HG03025 (cell line): ENCODE measurements at regions not wholly inside any gene's neighbourhood (a gene's known extent, or its start where the extent isn't known, plus 50 kb on each side); places are given as distances from the start of the nearest gene placed in this dataset.
"Not testable (repeated sequence)": the region's sequence is repeated elsewhere in the genome, so short reads cannot be mapped to it uniquely, and the experiment has no call there.

Experiments
- ATAC-seq: cut with Tn5 transposase; IDR thresholded peaks from one replicate; pipeline ENCODE4 v1.9.1; 2021; ENCODE audit warnings: mild to moderate bottlenecking, moderate library complexity; ENCODE audit not compliant: unreplicated experiment, low FRiP score

DNA sequence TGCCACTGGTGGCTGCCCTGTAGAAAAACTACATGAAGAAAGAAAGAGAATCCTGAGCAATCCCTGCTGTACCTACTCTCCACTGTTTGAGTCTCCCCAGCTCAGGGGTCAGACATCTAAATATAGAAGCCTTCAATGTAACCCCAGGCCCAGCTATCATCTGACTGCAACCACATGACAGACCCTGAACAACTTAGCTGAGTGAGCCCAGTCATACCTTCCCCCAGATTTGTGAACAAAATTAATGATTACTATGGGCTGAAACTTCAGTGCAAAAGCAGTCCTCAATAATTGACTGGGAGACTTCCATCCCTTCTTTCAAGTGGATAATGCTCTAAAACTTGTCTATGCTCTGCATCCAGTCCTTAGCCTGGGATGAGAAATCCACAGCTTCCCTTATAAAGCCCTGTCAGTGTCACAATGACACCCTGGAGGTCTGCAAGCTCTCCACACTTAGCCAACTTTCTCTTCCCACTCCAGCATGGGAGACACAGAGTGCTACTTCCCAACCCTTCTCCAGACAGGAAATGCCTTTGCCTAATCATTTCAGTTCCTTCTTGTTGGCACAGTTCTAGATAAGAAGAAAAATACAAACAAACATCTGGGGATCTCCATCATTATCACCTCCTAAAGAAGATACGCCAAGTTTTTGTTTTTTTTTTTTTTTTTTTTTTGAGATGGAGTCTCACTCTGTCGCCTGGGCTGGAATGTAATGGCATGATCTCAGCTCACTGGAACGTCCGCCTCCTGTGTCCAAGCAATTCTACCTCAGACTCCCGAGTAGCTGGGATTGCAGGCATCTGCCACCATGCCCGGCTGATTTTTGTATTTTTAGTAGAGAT, 198.5 kb upstream of the GADL1 start:
- no peak for ATAC-seq

GRCh38 chr3:31093606-31094005, 199.1 kb upstream of the GADL1 start:
- no peak for ATAC-seq

DNA sequence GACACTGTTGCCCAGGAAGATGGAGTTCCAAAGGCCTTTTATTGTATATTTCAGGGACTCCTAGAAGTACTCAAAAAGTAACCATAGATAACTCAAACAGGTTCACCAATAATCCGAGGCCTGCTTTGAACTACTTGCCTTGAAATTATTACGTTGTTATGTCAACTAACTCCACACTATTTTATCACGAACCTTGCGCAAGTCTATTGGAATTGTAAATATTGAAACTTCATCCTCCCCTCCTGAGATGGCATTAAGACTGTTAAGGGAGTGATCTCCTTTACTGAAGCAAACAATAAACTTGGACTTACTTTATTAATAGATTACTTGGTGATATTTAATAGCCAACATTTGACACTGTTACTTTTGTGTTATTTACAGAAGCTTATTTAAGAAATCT, 199.6 kb upstream of the GADL1 start:
- ATAC-seq: no peak

DNA sequence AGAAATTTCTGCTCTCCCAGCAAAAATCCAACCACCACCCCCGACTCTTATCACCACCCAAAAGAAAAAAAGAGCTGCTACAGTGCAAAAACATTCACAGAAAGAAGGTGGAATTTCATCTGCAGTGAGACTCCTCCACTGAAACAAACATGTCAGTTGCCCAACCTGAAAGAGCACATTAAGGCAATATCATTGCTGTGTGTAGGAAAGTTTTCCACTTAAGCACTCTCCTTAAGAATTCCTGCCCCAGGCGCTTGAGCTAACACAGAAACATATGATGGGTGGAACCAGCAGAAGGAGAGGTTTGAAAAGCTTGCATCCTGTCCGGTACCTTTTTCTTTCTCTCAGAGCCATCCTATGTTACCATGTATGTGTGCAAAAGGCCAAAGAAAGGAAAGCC, 200.8 kb upstream of the GADL1 start:
- no peak for ATAC-seq

- no peak for ATAC-seq
Observed at GRCh38 chr3:31096661-31097395, 202.4 kb upstream of the GADL1 start.

DNA sequence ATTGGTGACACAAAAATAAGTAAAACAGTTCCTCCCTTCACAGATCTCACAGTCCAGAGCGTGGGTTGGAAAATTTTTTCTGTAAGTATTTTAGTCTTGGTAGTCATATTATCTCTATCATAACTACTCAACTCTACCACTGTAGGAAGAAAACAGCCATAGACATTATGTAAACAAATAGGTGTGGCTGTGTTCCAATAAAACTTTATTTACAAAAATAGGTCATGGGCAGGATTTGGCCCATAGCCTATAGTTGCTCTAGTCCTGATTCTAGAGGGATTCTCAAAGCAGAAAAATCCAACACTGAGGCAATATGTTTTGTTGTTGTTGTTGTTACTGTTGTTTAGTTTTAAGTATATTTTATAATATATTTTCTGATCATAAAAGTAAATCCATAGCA, 206.1 kb upstream of the GADL1 start:
- no peak for ATAC-seq

DNA sequence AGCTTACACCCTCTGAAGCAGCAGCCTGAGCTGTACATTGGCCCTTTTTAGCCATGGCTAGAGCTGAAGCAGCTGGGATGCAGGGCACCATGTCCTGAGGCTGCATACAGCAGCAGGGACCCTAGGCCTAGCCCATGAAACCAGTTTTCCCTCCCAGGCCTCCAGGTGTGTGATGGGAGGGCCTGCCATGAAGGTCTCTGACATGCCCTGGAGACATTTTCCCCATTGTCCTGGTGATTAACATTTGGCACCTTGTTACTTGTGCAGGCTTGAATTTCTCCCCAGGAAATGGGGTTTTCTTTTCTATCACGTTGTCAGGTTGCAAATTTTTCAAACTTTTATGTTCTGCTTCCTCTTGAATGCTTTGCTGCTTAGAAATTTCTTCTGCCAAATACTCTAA, 206.8 kb upstream of the GADL1 start:
- not testable (repeated sequence) for ATAC-seq

DNA sequence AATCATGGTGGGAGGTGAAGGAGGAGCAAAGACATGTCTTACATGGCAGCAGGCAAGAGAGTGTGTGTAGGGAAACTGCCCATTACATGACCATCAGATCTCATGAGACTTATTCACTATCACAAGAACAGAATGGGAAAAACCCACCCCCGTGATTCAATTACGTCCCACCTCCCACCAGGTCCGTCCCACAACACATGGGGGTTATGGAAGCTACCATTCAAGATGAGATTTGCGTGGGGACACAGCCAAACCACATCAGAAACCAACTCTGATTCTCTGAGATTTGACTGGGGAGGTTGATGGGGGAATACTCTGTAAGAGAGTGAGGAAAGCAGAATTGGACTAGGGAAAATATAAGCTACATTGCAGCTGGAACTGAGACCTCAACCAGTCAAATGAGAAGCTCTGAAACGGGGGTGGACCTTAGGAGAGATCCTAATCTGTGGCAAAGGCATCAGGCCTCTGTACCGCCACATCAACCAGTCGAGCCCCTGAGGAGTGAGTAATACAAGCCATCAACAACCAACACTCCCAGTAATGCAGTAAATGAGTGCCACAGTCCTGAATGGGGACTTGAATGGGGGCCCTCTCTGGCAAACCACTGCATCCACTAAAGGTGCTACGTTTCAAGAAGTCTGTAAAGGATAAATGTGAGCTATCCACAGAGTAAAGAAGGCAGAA, 207.9 kb upstream of the GADL1 start:
- ATAC-seq: no peak

GRCh38 chr3:31103181-31103580, 208.7 kb upstream of the GADL1 start:
- ATAC-seq: no peak

DNA sequence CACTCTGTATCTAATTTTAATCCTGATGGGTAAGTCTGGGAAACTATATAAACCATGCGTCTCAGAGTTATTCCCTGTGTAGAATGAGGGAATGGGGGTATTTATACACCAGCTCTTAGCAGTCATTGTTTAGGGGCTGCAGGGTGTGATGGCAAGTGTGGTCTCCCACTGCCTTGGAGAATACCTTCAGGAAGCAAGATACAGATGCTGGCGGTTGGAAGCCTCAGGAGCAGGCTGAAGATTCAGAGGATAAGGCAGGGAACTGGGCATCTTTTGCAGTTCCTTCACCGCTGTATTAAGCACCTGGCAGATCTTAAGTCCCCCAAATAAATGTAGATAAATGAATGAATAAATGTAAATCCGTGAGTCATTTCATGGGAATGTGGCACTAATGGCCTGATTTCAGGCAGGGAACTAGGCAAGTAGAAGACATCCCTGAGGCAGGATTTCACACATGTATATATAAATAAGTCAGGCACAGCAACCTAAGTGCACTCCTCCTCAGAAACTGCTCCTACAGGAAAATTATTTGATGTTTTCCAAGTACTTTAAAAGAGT, 209.2 kb upstream of the GADL1 start:
- no peak for ATAC-seq

DNA sequence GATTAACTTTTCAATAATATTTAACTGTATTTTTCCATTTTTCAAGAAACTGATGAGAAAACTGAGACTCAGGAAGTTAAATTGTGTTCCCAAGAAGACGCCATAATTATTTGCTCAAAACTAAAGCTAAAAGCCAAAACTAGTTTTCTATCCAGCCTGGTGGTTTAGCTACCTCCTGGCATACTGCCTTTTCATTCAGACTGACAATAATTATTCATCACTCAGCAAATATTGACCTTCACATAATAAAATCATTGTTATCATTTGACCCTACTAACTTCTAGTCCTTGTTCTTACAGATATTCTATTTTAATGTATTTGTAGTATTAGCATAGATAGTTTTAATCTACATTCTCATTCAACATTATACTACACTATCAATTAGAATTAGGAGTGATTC, 210.6 kb upstream of the GADL1 start:
- no peak for ATAC-seq

DNA sequence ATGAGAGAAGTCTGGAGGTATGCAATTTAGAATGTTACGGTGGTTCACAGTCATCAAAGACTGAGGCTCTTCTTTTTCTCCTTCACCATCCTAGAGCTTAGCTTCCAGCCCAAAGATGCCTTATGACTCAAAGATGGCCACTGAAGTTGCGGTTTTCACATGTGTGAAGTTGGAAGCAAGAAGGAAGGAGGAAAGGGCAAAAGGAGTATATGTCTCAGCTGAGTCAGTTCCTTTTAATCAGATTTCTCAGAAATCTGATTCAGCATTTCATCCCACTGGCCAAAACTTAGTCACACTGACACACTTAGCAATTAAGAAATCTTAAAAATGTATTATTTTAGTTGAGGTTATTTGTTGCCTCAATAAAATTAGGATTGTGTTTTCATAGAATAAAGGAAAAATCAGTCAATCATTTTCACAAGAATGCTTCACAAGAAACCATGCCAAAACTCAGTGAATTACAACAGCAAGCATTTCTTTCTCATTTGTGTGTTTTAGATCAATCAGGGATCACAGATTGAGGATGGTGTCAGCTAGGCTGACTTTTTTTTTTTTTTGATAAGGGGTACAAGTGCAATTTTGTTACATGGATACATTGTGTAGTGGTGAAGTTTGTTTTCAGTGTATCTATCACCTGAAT, 211.1 kb upstream of the GADL1 start:
- no peak for ATAC-seq

GRCh38 chr3:31106204-31106603, 211.7 kb upstream of the GADL1 start:
- ATAC-seq: no peak

DNA sequence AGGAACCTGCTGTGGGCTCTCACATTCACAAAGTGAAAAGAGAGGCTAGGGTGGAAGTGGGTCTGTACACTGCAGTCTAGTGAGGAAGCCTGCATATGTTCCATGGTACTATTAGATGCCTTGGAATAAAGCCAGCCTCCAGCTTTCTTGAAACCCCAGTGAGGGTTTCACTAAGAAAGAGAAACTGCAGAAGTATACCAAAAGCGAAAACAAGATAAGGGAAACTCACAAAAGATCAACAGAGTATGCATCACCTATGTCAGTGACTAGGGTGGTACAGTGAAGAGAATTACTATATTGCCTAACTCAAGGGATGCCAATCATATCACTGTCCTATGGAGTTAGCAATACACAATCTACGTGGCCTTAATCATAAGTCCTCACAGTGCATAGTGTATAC, 212.5 kb upstream of the GADL1 start:
- ATAC-seq: peak; percentile 88

GRCh38 chr3:31114929-31115283, 220.4 kb upstream of the GADL1 start:
- ATAC-seq: no peak

DNA sequence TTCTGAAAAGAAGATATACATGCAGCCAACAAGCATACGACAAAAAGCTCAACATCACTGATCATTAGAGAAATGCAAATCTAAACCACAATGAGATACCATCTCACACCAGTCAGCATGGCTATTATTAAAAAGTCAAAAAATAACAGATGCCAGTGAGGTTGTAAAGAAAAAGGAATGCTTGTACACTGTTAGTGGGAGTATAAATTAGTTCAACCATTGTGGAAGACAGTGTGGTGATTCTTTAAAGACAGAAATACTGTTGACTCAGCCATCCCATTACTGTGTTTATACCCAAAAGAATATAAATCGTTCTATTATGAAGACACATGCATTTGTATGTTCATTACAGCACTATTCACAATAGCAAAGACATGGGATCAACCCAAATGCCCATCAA, 221.1 kb upstream of the GADL1 start:
- not testable (repeated sequence) for ATAC-seq

- no peak for ATAC-seq
Observed at GRCh38 chr3:31116651-31117050, 222.2 kb upstream of the GADL1 start.

- no peak for ATAC-seq
Observed at GRCh38 chr3:31117854-31118253, 223.4 kb upstream of the GADL1 start.

GRCh38 chr3:31124373-31124772, 229.9 kb upstream of the GADL1 start:
- ATAC-seq: no peak

- ATAC-seq: no peak
Observed at GRCh38 chr3:31125413-31126020, 231.1 kb upstream of the GADL1 start.
